Pons (tissue), 1 donor: ENCODE measurements at regions not wholly inside any gene's neighbourhood (a gene's known extent, or its start where the extent isn't known, plus 50 kb on each side); places are given as distances from the start of the nearest gene placed in this dataset.
"Not testable (repeated sequence)": the region's sequence is repeated elsewhere in the genome, so short reads cannot be mapped to it uniquely, and the experiment has no call there.

Experiments
- DNase-seq: peaks from one replicate; pipeline ENCODE4 v3.0.0-alpha.2; 2016; ENCODE audit warnings: low spot score

DNA sequence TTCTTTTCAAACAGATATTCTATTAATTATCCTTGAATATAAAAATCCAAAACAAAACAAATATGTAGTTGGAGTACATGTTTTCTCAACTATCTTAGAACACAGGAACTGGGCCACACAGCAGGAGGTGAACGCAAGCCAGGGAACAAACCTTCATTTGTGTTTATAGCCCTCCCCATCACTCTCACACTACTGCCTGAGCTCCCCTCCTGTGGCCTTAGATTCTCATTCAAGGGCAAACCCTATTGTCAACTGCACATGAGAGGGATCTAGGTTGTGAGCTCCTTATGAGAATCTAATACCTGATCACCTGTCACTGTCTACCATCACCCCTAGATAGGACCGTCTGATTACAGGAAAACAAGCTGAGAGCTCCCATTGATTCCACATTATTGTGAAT is 427.1 kb upstream of the PRR20A start:
- no peak for DNase-seq

DNA sequence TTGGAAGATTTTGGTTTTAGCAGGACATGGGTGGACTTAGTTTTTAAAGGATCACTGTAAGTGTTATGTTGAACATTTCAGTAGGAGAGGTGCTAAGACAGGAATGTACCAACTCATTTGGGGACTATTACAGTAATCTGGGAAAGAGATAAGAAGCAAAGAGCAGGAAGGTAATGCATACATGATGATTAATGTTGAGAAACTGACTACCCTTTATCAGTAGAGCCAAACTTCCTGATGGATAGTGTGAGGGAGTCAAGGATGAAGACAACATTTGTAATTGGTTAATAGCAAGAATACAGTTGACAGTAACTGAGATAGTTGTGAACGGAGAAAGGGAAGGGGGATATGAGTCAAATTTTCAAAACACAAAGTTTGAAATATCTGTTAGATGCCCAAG is 421.9 kb upstream of the PRR20A start:
- DNase-seq: no peak

DNA sequence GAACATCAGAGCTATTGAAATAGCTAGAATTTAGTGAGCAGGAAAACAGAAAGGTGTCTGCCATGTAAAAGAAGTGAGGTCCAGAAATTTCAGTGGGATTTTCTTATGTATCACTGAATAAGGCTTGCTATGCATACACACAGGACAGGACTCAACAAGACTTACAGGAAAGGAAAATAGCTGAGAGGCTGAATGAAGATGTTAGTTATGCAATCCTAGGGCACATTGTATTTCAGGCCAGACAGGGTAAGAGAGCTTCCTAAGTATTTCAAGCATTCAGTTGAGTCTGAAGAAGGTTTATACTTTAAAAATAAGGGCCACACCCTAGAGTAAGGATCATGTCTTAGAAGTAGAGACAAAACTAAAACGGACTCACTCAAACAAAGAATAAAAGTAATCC is 419.9 kb upstream of the PRR20A start:
- no peak for DNase-seq

- DNase-seq: no peak
Observed at GRCh38 chr13:56735537-56735942, 405.2 kb upstream of the PRR20A start.

GRCh38 chr13:56736966-56737365 is 403.8 kb upstream of the PRR20A start:
- DNase-seq: no peak

DNA sequence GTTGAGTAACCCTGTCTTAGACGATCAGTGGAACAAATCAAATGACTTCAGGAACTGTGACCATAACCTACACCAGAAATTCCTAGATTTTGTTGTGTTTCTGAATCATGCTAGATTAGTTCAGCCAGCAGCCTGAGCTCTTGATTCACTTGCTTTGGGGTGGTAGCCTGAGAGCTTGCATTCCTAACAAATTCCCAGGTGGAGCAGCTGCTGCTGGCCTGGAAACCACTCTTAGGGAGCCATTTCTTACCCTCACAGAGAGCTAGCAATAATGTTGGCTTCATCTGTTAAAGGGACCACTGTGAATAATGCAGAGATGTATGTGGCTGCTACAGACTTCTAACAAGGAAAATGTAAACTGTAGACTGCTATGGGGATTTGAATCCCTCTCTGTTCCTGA is 388.1 kb upstream of the PRR20A start:
- no peak for DNase-seq

GRCh38 chr13:56755181-56755935 is 385.4 kb upstream of the PRR20A start:
- no peak for DNase-seq

DNA sequence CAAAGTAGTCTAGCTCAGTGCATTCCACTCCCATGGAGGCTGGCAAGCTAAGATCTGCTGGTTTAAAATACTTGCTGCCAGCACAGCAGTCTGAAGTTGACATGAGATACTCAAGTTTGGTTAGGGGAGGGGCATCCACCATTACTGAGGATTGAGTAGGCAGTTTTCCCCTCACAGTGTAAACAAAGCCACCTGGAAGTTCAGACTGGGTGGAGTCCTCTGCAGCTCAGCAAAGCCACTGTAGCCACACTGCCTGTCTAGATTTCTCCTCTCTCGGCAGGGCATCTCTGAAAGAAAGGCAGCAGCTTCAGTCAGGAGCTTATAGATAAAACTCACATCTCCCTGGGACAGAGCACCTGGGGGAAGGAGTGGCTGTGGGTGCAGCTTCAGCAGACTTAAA is 377.4 kb upstream of the PRR20A start:
- DNase-seq: not testable (repeated sequence)

DNA sequence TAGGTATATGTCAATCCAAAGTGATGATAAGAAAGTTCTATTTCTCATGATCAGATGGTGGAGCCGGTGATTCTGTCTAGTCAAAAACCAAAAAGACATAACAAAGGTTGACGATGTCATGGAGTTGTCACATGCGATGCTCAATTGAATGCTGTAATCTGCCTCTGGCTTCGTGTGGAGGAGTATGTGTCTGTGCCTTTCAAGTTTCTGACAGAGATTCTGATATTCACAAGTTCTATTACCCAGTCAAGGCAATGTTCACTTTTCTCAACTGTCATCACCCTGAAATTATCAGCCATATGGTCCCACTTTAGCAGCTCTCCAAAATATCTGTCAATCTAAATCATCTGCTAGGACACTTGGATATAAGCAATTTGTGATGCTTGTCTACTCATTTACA is 367.6 kb upstream of the PRR20A start:
- no peak for DNase-seq

- no peak for DNase-seq
Observed at GRCh38 chr13:56789527-56789926, 351.2 kb upstream of the PRR20A start.

- no peak for DNase-seq
Observed at GRCh38 chr13:56837161-56837560, 303.6 kb upstream of the PRR20A start.

- DNase-seq: no peak
Observed at GRCh38 chr13:56850852-56851251, 289.9 kb upstream of the PRR20A start.

GRCh38 chr13:56861476-56861875 is 279.2 kb upstream of the PRR20A start:
- DNase-seq: no peak

DNA sequence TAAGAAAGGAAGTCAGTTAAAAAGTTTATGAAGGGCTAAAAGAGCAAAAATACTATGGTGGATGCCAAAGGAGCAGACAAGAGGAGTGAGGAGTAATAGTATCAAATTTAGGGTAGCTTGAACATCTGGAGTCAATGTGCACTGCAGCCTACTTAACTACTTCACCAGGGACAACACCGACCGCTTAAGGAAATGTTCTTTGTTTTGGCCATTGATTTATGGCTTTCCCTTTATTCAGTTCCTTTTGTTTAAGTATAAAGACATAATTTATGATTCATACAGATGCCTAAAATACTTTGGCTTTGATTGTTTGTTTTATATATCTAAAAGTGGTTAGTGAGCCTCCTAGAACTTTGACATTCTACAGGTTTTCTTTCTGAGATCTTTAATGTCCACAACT is 276.3 kb upstream of the PRR20A start:
- no peak for DNase-seq

- DNase-seq: no peak
Observed at GRCh38 chr13:56865416-56865815, 275.3 kb upstream of the PRR20A start.

DNA sequence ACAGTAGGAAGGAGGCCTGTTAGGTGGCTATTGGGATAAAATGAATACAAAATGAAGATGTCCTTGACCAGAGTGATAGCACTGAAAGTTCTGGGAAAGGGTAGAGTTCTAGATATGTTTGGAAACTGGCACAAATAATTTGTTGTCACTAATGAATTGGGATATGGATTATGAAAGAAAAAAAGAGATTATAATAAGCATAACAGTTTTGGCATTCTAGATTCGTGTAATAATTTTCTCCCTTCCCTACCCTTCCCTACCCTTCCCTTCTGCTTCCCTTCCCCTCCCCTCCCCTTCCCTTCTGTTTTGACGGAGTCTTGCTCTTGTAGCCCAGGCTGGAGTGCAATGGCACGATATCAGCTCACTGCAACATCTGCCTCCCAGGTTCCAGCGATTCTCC is 271.0 kb upstream of the PRR20A start:
- no peak for DNase-seq

GRCh38 chr13:56886398-56886797 is 254.3 kb upstream of the PRR20A start:
- no peak for DNase-seq

- no peak for DNase-seq
Observed at GRCh38 chr13:56888455-56888854, 252.3 kb upstream of the PRR20A start.

DNA sequence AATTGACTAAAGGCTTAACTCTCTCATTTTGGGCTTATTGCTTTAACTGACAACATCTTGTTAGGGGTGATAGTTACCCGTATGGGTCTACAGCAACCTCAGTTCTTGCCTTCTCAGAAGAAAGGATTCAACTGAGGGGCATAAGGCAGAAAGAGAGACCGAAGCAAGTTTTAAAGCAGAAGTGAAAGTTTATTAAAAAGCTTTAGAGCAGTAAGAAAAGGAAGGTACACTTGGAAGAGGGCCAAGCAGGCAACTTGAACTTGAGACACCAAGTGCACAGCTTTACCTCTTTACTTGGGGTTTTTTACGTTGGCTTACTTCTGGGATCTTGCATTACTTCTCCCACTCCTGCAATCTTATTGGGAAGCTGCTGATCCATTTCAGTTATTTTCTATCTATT is 246.9 kb upstream of the PRR20A start:
- DNase-seq: no peak

DNA sequence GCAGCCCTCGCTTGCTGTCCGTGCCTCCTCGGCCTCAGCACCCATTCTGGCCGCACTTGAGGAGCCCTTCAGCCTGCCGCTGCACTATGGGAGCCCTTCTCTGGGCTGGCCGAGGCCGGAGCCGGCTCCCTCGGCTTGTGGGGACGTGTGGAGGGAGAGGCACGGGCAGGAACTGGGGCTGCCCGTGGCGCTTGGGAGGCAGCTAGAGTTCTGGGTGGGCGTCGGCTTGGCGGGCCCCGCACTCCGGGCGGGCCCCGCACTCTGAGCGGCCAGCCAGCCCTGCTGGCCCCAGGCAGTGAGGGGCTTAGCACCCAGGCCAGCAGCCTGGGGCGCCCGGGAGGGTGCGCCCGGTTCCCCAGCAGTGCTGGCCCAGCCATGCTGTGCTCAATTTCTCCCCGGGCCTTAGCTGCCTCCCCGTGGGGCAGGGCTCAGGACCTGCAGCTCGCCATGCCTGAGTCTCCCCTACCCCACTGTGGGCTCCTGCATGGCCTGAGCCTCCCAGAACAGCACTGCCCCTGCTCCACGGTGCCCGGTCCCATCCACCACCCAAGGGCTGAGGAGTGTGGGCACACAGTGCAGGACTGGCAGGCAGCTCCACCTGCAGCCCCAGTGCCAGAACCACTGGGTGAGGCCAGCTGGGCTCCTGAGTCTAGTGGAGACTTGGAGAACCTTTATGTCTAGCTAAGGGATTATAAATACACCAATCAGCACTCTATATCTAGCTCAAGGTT is 240.0 kb upstream of the PRR20A start:
- DNase-seq: no peak

GRCh38 chr13:56902276-56902675 is 238.4 kb upstream of the PRR20A start:
- DNase-seq: no peak

GRCh38 chr13:56903710-56904282 is 236.9 kb upstream of the PRR20A start:
- DNase-seq: no peak

DNA sequence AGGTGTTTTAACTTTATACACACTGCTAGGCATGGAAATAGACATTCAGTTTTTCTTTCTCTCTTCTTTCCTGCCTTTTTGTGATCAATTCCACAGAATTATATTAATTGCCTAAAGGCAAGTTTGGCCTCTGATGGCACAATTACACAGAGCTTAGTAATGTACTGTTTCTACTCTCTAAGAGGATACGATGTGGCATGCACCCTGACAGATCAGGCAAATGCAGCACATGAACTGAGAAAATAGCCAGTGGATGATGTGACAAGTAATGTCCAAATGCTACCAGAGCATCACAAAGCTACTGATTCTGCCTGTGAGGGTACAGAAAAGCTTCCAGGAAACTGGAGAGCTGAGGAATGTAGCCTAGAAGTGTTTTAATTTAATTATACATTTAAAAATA is 233.8 kb upstream of the PRR20A start:
- no peak for DNase-seq
